ENCODE measurements at regions not wholly inside any gene's neighbourhood (a gene's known extent, or its start where the extent isn't known, plus 50 kb on each side); places are given as distances from the start of the nearest gene placed in this dataset.

GRCh38 chr5:175124821-175125220 lies 319.2 kb downstream of the DRD1 start:
- Histone ChIP-seq H3K27ac (no peak overlapping the region), H3K9me3 (no peaks in the 10 kb centered on the region), H3K4me3 (ENCODE audit: low read depth in 1 of 2, low read length in 1 of 2) (no peak overlapping the region), H3K4me1 (ENCODE audit: control insufficient read depth in 1 of 2, insufficient read depth in 1 of 2, low read depth in 1 of 2, low read length in 1 of 2) (peaks cover 0 to 2% of the 10 kb centered on the region in 2 experiments), H3K36me3 (no peaks in the 10 kb centered on the region), H3K27me3 (no peaks in the 10 kb centered on the region)
- TF ChIP-seq CTCF (IDR thresholded peaks at IDR 0.05) = no peak

- no peak for TF ChIP-seq CTCF (IDR thresholded peaks at IDR 0.05)
- no peak overlapping the region for H3K27ac ChIP-seq
- H3K27me3 ChIP-seq = no peaks in the 10 kb centered on the region
- no peaks in the 10 kb centered on the region for H3K9me3 ChIP-seq
- H3K36me3 ChIP-seq = no peaks in the 10 kb centered on the region
- peaks cover 0 to 2% of the 10 kb centered on the region in 2 experiments for H3K4me1 ChIP-seq (ENCODE audit: control insufficient read depth in 1 of 2, insufficient read depth in 1 of 2, low read depth in 1 of 2, low read length in 1 of 2)
- H3K4me3 ChIP-seq (ENCODE audit: low read depth in 1 of 2, low read length in 1 of 2) = no peak overlapping the region
Observed at GRCh38 chr5:175124251-175124813, 319.6 kb downstream of the DRD1 start.

GRCh38 chr5:175123542-175123941 lies 320.4 kb downstream of the DRD1 start:
- H3K9me3 ChIP-seq = no peaks in the 10 kb centered on the region
- TF ChIP-seq CTCF (IDR thresholded peaks at IDR 0.05) = no peak
- no peak overlapping the region for H3K27ac ChIP-seq
- H3K36me3 ChIP-seq = no peaks in the 10 kb centered on the region
- H3K4me1 ChIP-seq (ENCODE audit: control insufficient read depth in 1 of 2, insufficient read depth in 1 of 2, low read depth in 1 of 2, low read length in 1 of 2) = peaks cover 0 to 2% of the 10 kb centered on the region in 2 experiments
- H3K27me3 ChIP-seq = no peaks in the 10 kb centered on the region
- no peak overlapping the region for H3K4me3 ChIP-seq (ENCODE audit: low read depth in 1 of 2, low read length in 1 of 2)

GRCh38 chr5:175121457-175121856 lies 322.5 kb downstream of the DRD1 start:
- no peaks in the 10 kb centered on the region for H3K36me3 ChIP-seq
- no peak for TF ChIP-seq CTCF (IDR thresholded peaks at IDR 0.05)
- no peak overlapping the region for H3K27ac ChIP-seq
- H3K4me1 ChIP-seq (ENCODE audit: control insufficient read depth in 1 of 2, insufficient read depth in 1 of 2, low read depth in 1 of 2, low read length in 1 of 2) = peaks cover 0 to 2% of the 10 kb centered on the region in 2 experiments
- H3K9me3 ChIP-seq = no peaks in the 10 kb centered on the region
- H3K4me3 ChIP-seq (ENCODE audit: low read depth in 1 of 2, low read length in 1 of 2) = no peak overlapping the region
- H3K27me3 ChIP-seq = no peaks in the 10 kb centered on the region

GRCh38 chr5:175120412-175120811 lies 323.6 kb downstream of the DRD1 start:
- H3K36me3 ChIP-seq = no peaks in the 10 kb centered on the region
- H3K4me3 ChIP-seq (ENCODE audit: low read depth in 1 of 2, low read length in 1 of 2) = no peak overlapping the region
- no peak for TF ChIP-seq CTCF (IDR thresholded peaks at IDR 0.05)

More at GRCh38 chr5:175120412-175120811, 323.6 kb downstream of the DRD1 start:
- Histone ChIP-seq H3K27me3 (no peaks in the 10 kb centered on the region), H3K27ac (no peak overlapping the region), H3K9me3 (no peaks in the 10 kb centered on the region), H3K4me1 (ENCODE audit: control insufficient read depth in 1 of 2, insufficient read depth in 1 of 2, low read depth in 1 of 2, low read length in 1 of 2) (peaks cover 0 to 2% of the 10 kb centered on the region in 2 experiments)
